ENCODE measurements at regions not wholly inside any gene's neighbourhood (a gene's known extent, or its start where the extent isn't known, plus 50 kb on each side); places are given as distances from the start of the nearest gene placed in this dataset.
"Not testable (repeated sequence)": the region's sequence is repeated elsewhere in the genome, so short reads cannot be mapped to it uniquely, and the experiment has no call there.

GRCh38 chrX:75609406-75609805 lies 86.6 kb upstream of the ZDHHC15 start:
- no peak for DNase-seq
- H3K9me3 ChIP-seq (replicated peaks in 1 of 3): no peaks in the 10 kb centered on the region
- H3K4me3 ChIP-seq: no peak overlapping the region
- H3K36me3 ChIP-seq (replicated peaks in 1 of 2): no peaks in the 10 kb centered on the region
- no peaks in the 10 kb centered on the region for H3K27me3 ChIP-seq
- WGBS, 4 donors: 43 to 65% (median 57%) methylated on average over 5 of the region's 5 CpGs
- intact Hi-C loops (cut with DNase I): loop anchor here in 1 of 2 donors (10.0 kb wide), 1 partner anchor 565 kb away; no protein-coding TSS in a partner anchor
- TF ChIP-seq POLR2A (IDR thresholded peaks at IDR 0.05) (no peak), CTCF (IDR thresholded peaks at IDR 0.05) (no peak)
- no peak overlapping the region for H3K27ac ChIP-seq
- H3K4me1 ChIP-seq (replicated peaks in 1 of 2): no peaks in the 10 kb centered on the region

DNA sequence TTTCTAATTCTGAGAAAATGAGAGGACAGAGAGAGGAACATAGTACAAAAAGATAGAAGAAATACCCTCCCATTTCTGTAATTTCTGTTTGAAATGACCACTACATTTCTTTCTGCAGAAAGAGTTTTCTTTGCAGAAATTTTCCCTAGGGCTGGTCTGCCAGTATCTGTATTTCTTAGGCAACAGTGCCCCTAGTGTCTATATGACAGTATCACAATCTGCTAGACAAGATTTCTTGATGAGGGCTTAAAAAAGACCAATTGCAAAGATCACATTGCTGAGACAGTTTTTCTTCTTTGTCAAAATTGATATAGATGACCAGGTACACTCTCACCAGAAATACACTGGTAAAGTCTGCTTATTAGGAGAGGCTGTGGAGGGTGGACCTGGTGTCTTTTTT lies 81.0 kb upstream of the ZDHHC15 start:
- intact Hi-C loops (cut with DNase I): loop anchor here in 1 of 2 donors (10.0 kb wide), 1 partner anchor 559 kb away; no protein-coding TSS in a partner anchor
- TF ChIP-seq CTCF (IDR thresholded peaks at IDR 0.05) (peak; percentile 44 to 71 (median 58)), POLR2A (IDR thresholded peaks at IDR 0.05) (no peak)
- no peak for DNase-seq

DNA sequence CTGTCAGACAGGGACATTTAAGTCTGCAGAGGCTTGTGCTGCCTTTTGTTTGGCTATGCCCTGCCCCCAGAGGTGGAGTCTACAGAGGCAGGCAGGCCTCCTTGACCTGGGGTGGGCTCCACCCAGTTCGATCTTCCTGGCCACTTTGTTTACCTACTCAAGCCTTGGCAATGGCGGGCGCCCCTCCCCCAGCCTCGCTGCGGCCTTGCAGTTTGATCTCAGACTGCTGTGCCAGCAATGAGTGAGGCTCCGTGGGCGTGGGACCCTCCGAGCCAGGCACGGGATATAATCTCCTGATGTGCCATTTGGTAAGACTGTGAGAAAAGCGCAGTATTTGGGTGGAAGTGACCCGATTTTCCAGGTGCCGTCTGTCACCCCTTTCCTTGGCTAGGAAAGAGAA lies 79.2 kb upstream of the ZDHHC15 start:
- H3K27me3 ChIP-seq; H3K27ac ChIP-seq; DNase-seq; H3K4me3 ChIP-seq; H3K9me3 ChIP-seq (replicated peaks in 1 of 3); H3K4me1 ChIP-seq (replicated peaks in 1 of 2); H3K36me3 ChIP-seq (replicated peaks in 1 of 2): not testable (repeated sequence)
- 91 to 97% (median 95%) methylated on average over 3 to 12 of the region's 12 CpGs for WGBS, 4 donors
- intact Hi-C loops (cut with DNase I): loop anchor here in 1 of 2 donors (10.0 kb wide), 1 partner anchor 557 kb away; no protein-coding TSS in a partner anchor

More for the DNA sequence above, 81.0 kb upstream of the ZDHHC15 start:
- no peaks in the 10 kb centered on the region for H3K27me3 ChIP-seq
- H3K4me3 ChIP-seq: no peak overlapping the region
- no peaks in the 10 kb centered on the region for H3K9me3 ChIP-seq (replicated peaks in 1 of 3)
- no peaks in the 10 kb centered on the region for H3K4me1 ChIP-seq (replicated peaks in 1 of 2)
- no peaks in the 10 kb centered on the region for H3K36me3 ChIP-seq (replicated peaks in 1 of 2)
- H3K27ac ChIP-seq: no peak overlapping the region

DNA sequence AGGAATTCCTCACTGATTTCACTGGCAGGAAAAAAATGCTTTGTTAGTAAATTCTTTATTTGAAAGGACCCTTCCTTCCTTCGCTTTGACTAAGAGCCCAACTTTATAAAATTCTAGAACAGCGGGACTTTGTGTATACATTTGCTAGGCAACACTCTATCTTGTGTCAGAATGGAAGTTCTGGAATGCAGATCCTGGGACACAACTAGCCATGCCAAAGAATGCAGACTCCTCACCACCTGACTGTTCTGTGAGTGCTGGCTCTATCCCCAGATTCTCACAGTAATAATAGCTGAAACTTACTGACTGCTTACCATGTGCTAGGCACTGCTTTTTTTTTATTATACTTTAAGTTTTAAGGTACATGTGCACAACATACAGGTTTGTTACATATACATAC lies 73.3 kb upstream of the ZDHHC15 start:
- H3K27me3 ChIP-seq: no peaks in the 10 kb centered on the region
- H3K27ac ChIP-seq: no peak overlapping the region
- no peak overlapping the region for H3K4me3 ChIP-seq
- intact Hi-C loops (cut with DNase I): no loop called here
- no peaks in the 10 kb centered on the region for H3K4me1 ChIP-seq (replicated peaks in 1 of 2)
- DNase-seq: no peak
- no peaks in the 10 kb centered on the region for H3K36me3 ChIP-seq (replicated peaks in 1 of 2)
- TF ChIP-seq CTCF (IDR thresholded peaks at IDR 0.05): no peak
- TF ChIP-seq POLR2A (IDR thresholded peaks at IDR 0.05): no peak
- no peaks in the 10 kb centered on the region for H3K9me3 ChIP-seq (replicated peaks in 1 of 3)
- WGBS, 4 donors: 57 to 73% (median 66%) methylated on average over 2 of the region's 2 CpGs

DNA sequence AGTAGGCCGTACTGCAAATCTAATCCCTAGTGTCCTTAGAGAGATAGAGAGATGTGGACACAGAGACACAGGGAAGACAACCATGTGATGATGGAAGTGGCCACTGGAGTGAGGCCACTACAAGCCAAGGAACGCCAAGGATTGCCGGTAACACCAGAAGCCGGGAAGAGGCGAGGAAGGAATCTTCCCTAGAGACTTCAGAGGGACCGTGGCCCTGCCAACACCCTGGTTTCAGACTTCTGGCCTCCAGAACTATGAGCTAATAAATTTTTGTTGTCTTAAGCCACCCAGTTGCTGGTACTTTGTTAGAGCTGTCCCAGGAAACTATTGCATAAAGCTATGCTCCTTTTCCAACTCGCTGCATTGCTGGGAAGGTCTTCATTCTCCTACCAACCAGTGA lies 70.3 kb upstream of the ZDHHC15 start:
- WGBS, 4 donors: 75 to 96% (median 91%) methylated on average over 5 to 7 of the region's 7 CpGs
- H3K4me1 ChIP-seq (replicated peaks in 1 of 2); DNase-seq; H3K36me3 ChIP-seq (replicated peaks in 1 of 2); H3K9me3 ChIP-seq (replicated peaks in 1 of 3); intact Hi-C loops (cut with DNase I); H3K4me3 ChIP-seq; H3K27ac ChIP-seq; H3K27me3 ChIP-seq: not testable (repeated sequence)
